ENCODE measurements at regions not wholly inside any gene's neighbourhood (a gene's known extent, or its start where the extent isn't known, plus 50 kb on each side); places are given as distances from the start of the nearest gene placed in this dataset.

- intact Hi-C loops (cut with micrococcal nuclease), result no loop called here
- no peaks in the 10 kb centered on the region for H3K36me3 Mint-ChIP-seq (ENCODE audit: low read depth)
- no peak overlapping the region for H3K27ac Mint-ChIP-seq
- H3K4me1 Mint-ChIP-seq, result no peaks in the 10 kb centered on the region
- no peaks in the 10 kb centered on the region for H3K9me3 Mint-ChIP-seq
- CTCF ChIA-PET, result no interaction called here
- peaks cover 5% of the 10 kb centered on the region for H3K27me3 Mint-ChIP-seq
- POLR2A ChIA-PET, result no interaction called here
- TF ChIP-seq CTCF (IDR thresholded peaks at IDR 0.05), result no peak
- DNase-seq (no peak), ATAC-seq (ENCODE audit: low read depth) (no peak)
- no peak overlapping the region for H3K4me3 Mint-ChIP-seq
These were observed 113.0 kb upstream of the ZNF507 start for GRCh38 chr19:32232449-32232848.

GRCh38 chr19:32233091-32233490 lies 112.3 kb upstream of the ZNF507 start:
- TF ChIP-seq CTCF (IDR thresholded peaks at IDR 0.05), result no peak
- ChIA-PET POLR2A (no interaction called here), CTCF (no interaction called here)
- intact Hi-C loops (cut with micrococcal nuclease), result no loop called here
- H3K27me3 Mint-ChIP-seq, result peaks cover 5% of the 10 kb centered on the region
- no peaks in the 10 kb centered on the region for H3K9me3 Mint-ChIP-seq
- DNase-seq, result no peak
- H3K4me3 Mint-ChIP-seq, result no peak overlapping the region
- H3K4me1 Mint-ChIP-seq, result no peaks in the 10 kb centered on the region
- H3K36me3 Mint-ChIP-seq (ENCODE audit: low read depth), result no peaks in the 10 kb centered on the region
- no peak overlapping the region for H3K27ac Mint-ChIP-seq
- no peak for ATAC-seq (ENCODE audit: low read depth)

- intact Hi-C loops (cut with micrococcal nuclease), result no loop called here
- ATAC-seq (ENCODE audit: low read depth), result no peak
- DNase-seq, result no peak
- Mint-ChIP-seq H3K27me3 (peaks cover 5% of the 10 kb centered on the region), H3K4me3 (no peak overlapping the region), H3K36me3 (ENCODE audit: low read depth) (no peaks in the 10 kb centered on the region), H3K4me1 (no peaks in the 10 kb centered on the region), H3K27ac (no peak overlapping the region), H3K9me3 (no peaks in the 10 kb centered on the region)
- TF ChIP-seq CTCF (IDR thresholded peaks at IDR 0.05), result no peak
- CTCF ChIA-PET, result no interaction called here
- POLR2A ChIA-PET, result no interaction called here
These were observed 111.5 kb upstream of the ZNF507 start for GRCh38 chr19:32233885-32234284.

- Mint-ChIP-seq H3K27ac (no peak overlapping the region), H3K36me3 (ENCODE audit: low read depth) (no peaks in the 10 kb centered on the region), H3K9me3 (no peaks in the 10 kb centered on the region), H3K4me3 (no peak overlapping the region), H3K27me3 (peaks cover 5% of the 10 kb centered on the region), H3K4me1 (no peaks in the 10 kb centered on the region)
- no peak for TF ChIP-seq CTCF (IDR thresholded peaks at IDR 0.05)
- intact Hi-C loops (cut with micrococcal nuclease), result no loop called here
- DNase-seq (no peak), ATAC-seq (ENCODE audit: low read depth) (no peak)
- CTCF ChIA-PET, result no interaction called here
- POLR2A ChIA-PET, result no interaction called here
These were observed 110.7 kb upstream of the ZNF507 start for GRCh38 chr19:32234663-32235217.

GRCh38 chr19:32238076-32238475 lies 107.3 kb upstream of the ZNF507 start:
- intact Hi-C loops (cut with micrococcal nuclease), result no loop called here
- ChIA-PET POLR2A (no interaction called here), CTCF (no interaction called here)
- Mint-ChIP-seq H3K4me3 (no peak overlapping the region), H3K27me3 (peaks cover 5% of the 10 kb centered on the region), H3K9me3 (no peaks in the 10 kb centered on the region), H3K4me1 (no peaks in the 10 kb centered on the region), H3K27ac (no peak overlapping the region), H3K36me3 (ENCODE audit: low read depth) (no peaks in the 10 kb centered on the region)
- TF ChIP-seq CTCF (IDR thresholded peaks at IDR 0.05), result no peak
- ATAC-seq (ENCODE audit: low read depth) (no peak), DNase-seq (no peak)
